Activated gamma-delta T cell treated with Interleukin-2 at 50 U/mL for 16 hours (primary cell): ENCODE measurements at regions not wholly inside any gene's neighbourhood (a gene's known extent, or its start where the extent isn't known, plus 50 kb on each side); places are given as distances from the start of the nearest gene placed in this dataset.
"Not testable (repeated sequence)": the region's sequence is repeated elsewhere in the genome, so short reads cannot be mapped to it uniquely, and the experiment has no call there.

ENCODE experiments used
- DNase-seq: peaks from one replicate; pipeline ENCODE4 v3.0.0-alpha.2; 2020

DNA sequence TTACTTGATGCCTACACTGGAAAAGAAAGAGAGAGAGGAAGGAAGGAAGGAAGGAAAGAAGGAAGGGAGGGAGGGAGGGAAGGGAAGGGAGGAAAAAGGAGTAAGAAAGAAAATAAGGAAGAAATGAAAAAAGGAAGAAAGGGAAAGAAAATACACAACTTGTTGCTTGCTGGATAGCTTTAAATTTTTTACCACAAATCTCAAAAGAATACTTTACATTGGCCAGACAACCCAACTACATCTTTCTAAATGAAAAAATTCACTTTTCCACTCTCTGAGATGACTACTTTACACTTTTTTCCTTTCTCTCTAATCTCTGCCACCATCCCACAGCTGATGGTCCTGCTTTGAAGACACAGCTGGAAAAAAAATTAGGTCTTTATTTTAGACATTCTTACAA is 228.9 kb upstream of the FAM78B start:
- no peak for DNase-seq

GRCh38 chr1:166409253-166410082 is 242.7 kb upstream of the FAM78B start:
- not testable (repeated sequence) for DNase-seq

GRCh38 chr1:166410083-166410385 is 243.2 kb upstream of the FAM78B start:
- DNase-seq: no peak

GRCh38 chr1:166416831-166417230 is 250.0 kb upstream of the FAM78B start:
- not testable (repeated sequence) for DNase-seq

DNA sequence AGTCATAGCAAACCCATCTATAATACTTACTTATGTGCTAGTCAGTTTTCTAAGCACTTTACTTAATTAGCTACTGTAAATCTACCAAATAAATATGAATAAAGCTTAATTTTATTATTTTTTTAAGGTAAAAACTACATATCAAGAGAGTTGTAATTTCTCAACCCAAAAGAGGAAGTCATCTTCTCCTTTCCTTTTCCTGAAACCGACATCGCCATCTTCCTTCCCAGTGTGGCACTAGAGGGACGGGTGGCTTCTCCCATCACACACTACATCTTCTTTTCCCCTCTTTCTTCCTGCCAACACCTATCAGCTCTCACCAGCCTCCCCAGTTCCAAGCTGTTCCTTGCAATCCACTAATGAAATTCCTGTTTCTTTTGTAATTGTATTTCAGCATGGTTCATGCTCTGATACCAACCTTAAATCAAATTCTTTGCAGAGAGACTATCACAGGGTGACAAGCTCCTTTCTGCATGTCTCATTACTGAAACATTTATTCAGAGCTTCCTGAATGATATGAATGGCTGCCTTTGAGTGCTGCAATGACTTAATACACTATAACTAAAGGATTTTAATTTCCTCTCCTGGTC is 251.6 kb upstream of the FAM78B start:
- no peak for DNase-seq

- DNase-seq: not testable (repeated sequence)
Measured at GRCh38 chr1:166422586-166422985, 255.8 kb upstream of the FAM78B start.

GRCh38 chr1:166432655-166433054 is 265.9 kb upstream of the FAM78B start:
- no peak for DNase-seq

DNA sequence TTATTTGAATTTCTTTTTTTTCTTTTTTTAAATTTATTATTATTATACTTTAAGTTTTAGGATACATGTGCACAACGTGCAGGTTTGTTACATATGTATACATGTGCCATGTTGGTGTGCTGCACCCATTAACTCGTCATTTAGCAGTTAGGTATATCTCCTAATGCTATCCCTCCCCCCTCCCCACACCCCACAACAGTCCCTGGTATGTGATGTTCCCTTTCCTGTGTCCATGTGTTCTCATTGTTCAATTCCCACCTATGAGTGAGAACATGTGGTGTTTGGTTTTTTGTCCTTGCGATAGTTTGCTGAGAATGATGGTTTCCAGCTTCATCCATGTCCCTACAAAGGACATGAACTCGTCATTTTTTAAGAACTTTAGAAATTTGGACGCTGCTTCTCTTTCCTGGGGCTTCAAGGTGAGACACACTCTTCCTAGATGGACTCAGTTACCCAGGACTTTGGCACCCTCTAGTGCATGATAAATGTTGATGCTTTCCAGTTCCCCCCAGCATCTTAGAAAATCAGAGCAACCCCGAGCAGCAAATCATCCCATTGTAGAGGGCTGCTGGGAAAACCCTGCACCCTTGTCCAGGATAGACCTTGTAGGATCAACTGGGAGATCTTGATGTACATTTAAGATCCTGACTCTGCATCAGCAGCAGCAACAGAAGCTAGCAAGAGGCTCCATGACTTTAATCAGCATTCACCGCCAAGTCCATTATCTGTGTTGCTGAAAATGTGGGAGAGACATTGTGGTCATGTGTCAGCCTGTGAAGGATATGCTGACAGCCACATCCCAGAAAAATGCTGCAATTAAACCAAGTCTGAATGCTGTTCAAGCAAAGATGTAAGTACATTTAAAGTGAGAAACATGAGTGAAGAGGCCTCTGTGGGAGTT is 266.9 kb upstream of the FAM78B start:
- DNase-seq: not testable (repeated sequence)

DNA sequence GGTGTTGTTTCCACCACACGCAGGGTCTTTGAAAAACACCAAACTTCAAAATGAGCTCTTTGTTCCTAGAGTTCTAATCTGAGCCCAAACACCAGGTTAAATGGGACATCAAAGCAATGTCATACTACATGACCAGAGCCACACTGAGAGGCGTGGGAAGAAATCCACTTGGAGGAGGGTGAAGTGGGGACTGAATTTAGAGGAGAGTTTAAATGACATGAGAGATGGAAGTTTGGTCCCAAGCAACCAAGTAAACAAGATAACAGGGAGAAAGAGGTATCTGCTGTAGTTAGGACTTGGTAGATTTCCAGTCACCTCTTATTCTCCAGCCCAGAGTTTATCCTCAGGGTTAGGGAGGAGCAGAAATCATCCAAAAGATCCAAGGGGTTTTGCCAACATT is 290.9 kb upstream of the FAM78B start:
- no peak for DNase-seq

- DNase-seq: no peak
Measured at GRCh38 chr1:166464333-166464732, 297.5 kb upstream of the FAM78B start.

DNA sequence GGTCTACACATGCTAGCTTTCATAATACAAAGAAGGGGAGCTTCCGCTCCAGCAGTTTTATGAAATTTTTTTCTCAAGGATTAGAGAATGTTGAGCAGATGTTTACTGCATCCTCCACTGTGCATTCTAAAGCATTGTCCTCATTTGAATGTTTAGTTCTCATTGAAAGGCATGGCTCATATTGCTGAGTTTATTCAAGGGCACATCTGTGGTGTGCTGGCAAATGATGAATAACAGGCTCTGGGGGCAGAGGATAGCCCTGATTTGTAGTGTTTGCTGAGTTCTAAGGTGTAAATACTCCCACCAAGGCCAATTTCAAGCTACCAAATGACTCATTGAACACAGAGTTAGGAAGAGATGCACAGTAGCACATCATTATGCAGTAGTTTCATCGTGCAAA is 303.2 kb upstream of the FAM78B start:
- no peak for DNase-seq

GRCh38 chr1:166470441-166470840 is 303.6 kb upstream of the FAM78B start:
- no peak for DNase-seq

GRCh38 chr1:166471359-166471758 is 304.6 kb upstream of the FAM78B start:
- DNase-seq: no peak

GRCh38 chr1:166479052-166479631 is 312.3 kb upstream of the FAM78B start:
- DNase-seq: peak; percentile 35

- no peak for DNase-seq
Measured at GRCh38 chr1:166484471-166484870, 317.7 kb upstream of the FAM78B start.

- no peak for DNase-seq
Measured at GRCh38 chr1:166484871-166485270, 318.1 kb upstream of the FAM78B start.

DNA sequence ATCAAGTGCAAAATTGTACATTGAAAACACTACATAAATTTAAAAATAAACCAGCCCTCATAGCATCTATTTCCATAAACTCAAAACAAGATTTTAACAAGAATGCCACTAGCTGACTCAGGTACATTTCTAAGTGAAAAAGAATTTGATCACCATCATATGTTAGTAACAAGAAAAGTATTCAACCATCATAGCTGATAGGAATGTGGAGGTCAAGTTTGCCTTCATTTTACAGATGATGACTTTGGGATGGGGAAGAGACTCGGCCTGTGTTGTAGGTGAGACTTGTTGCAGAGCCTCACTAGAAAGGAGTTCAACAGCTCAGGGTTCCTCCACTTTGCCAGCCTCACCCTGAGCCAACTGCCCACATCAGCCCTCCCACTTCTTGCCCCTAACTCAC is 318.8 kb upstream of the FAM78B start:
- DNase-seq: no peak

GRCh38 chr1:166488327-166488726 is 321.5 kb upstream of the FAM78B start:
- no peak for DNase-seq

DNA sequence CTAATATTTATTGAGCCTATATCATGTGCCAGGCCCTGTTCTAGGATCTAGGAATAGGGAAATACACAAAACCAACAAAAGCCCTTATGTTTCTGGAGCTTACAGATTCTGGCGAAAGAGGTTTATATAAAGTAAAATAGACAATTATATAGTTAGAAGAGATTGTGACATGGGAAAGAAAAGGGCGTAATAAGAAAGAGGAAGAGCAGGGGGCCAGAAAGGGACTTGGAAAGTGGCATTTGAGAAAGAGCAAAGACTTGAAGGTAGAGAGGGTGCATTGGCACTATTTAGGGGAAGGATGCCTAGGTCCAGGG is 322.5 kb upstream of the FAM78B start:
- no peak for DNase-seq

GRCh38 chr1:166489670-166490436 is 323.1 kb upstream of the FAM78B start:
- peak; percentile 33 for DNase-seq

- DNase-seq: no peak
Measured at GRCh38 chr1:166490437-166490991, 323.7 kb upstream of the FAM78B start.

GRCh38 chr1:166493765-166494164 is 327.0 kb upstream of the FAM78B start:
- DNase-seq: not testable (repeated sequence)
